H1 (cell line): ENCODE measurements at regions not wholly inside any gene's neighbourhood (a gene's known extent, or its start where the extent isn't known, plus 50 kb on each side); places are given as distances from the start of the nearest gene placed in this dataset.

Experiments used
- CTCF ChIA-PET: fragments of 300-600 bp; sonication (Branson Sonifier 250); formaldehyde crosslinking; loops from one replicate; lab custom pipeline; 2021; ENCODE audit not compliant: partially characterized antibody; lab: Charles Lee
- POLR2A ChIA-PET: fragments of 300-600 bp; sonication (Branson Sonifier 250); formaldehyde crosslinking; loops from one replicate; lab custom pipeline; 2021; ENCODE audit warnings: inconsistent platforms; ENCODE audit not compliant: partially characterized antibody; lab: Charles Lee
- DNase-seq, 2 experiments: peaks; one replicate each; pipeline versions ENCODE4 v3.0.0 to v3.0.0-alpha.2; 2010 to 2022; ENCODE audit warnings: low spot score in 2 of 2, low read depth in 1 of 2, mixed read lengths in 1 of 2
- FAIRE-seq: peaks from 2 replicates; lab custom pipeline; 2011; peaks lifted over from hg19 to GRCh38; lab: Jason Lieb, UNC
- H2AFZ ChIP-seq: 2 replicates; pipeline ENCODE4 v1.8.1; 2012; ENCODE audit warnings: low read length, inconsistent platforms
- H2AK5ac ChIP-seq: 2 replicates; pipeline ENCODE4 v1.6.1; 2013; ENCODE audit warnings: low read depth, low read length
- H2BK120ac ChIP-seq: replicated peaks from 2 replicates; pipeline ENCODE3; 2013; ENCODE audit warnings: low read depth, low read length, inconsistent platforms
- H2BK12ac ChIP-seq: 2 replicates; pipeline ENCODE4 v1.6.1; 2013; ENCODE audit warnings: low read depth, low read length
- H2BK15ac ChIP-seq: 2 replicates; pipeline ENCODE4 v1.6.1; 2013; ENCODE audit warnings: low read length
- H2BK20ac ChIP-seq: 2 replicates; pipeline ENCODE4 v1.6.1; 2013; ENCODE audit warnings: low read length
- H2BK5ac ChIP-seq: 2 replicates; pipeline ENCODE4 v1.6.1; 2013; ENCODE audit warnings: low read depth, low read length
- H3K14ac ChIP-seq: 2 replicates; pipeline ENCODE4 v1.6.1; 2013; ENCODE audit warnings: inconsistent platforms; ENCODE audit not compliant: insufficient read length
- H3K18ac ChIP-seq: 2 replicates; pipeline ENCODE4 v1.6.1; 2013; ENCODE audit warnings: low read length; ENCODE audit errors: extremely low read depth
- H3K23ac ChIP-seq: 2 replicates; pipeline ENCODE4 v1.6.1; 2013; ENCODE audit warnings: inconsistent platforms; ENCODE audit not compliant: insufficient read length
- H3K23me2 ChIP-seq: 2 replicates; pipeline ENCODE4 v1.6.1; 2013; ENCODE audit warnings: low read depth, low read length
- H3K27ac ChIP-seq: 2 replicates; pipeline ENCODE4 v1.6.1; 2011; ENCODE audit warnings: low read depth, low read length, inconsistent platforms
- H3K27me3 ChIP-seq, 4 experiments: replicated peaks in 1 of 4; 1 replicate in 1 of 4; 2 replicates in 3 of 4; pipeline versions ENCODE4 v1.6.1 to v1.8.1; 2011 to 2013; ENCODE audit warnings: low read length in 3 of 4, mild to moderate bottlenecking in 3 of 4, inconsistent platforms in 2 of 4, mixed read lengths in 2 of 4, moderate library complexity in 1 of 4; ENCODE audit not compliant: control insufficient read depth in 3 of 4, insufficient read depth in 3 of 4; ENCODE audit errors: extremely low read depth in 1 of 4
- H3K36me3 ChIP-seq, 4 experiments: 2 replicates each; pipeline versions ENCODE4 v1.6.1 to v1.8.1; 2011 to 2013; ENCODE audit warnings: mild to moderate bottlenecking in 4 of 4, low read length in 3 of 4, moderate library complexity in 2 of 4, control low read depth in 1 of 4, inconsistent platforms in 1 of 4; ENCODE audit not compliant: insufficient read depth in 4 of 4, control insufficient read depth in 2 of 4
- H3K4ac ChIP-seq: replicated peaks from 2 replicates; pipeline ENCODE3; 2013; ENCODE audit warnings: low read length, low read depth, mixed read lengths, inconsistent platforms; ENCODE audit not compliant: insufficient read length
- H3K4me1 ChIP-seq, 4 experiments: replicated peaks in 1 of 4; 1 replicate in 1 of 4; 2 replicates in 3 of 4; pipeline versions ENCODE4 v1.6.1 to v1.8.1; 2011 to 2013; ENCODE audit warnings: low read length in 3 of 4, inconsistent platforms in 2 of 4, mixed read lengths in 1 of 4; ENCODE audit not compliant: insufficient read depth in 4 of 4, control insufficient read depth in 3 of 4
- H3K4me2 ChIP-seq, 2 experiments: 2 replicates each; pipeline versions ENCODE4 v1.6.1 to v1.8.1; 2011 to 2013; ENCODE audit warnings: low read depth in 2 of 2, low read length in 2 of 2, control low read depth in 1 of 2, inconsistent platforms in 1 of 2, mild to moderate bottlenecking in 1 of 2; ENCODE audit not compliant: insufficient read depth in 1 of 2
- H3K4me3 ChIP-seq, 4 experiments: fragments of 200-600, 300-600 bp in 1 of 4; sonication (generic), shearing (Covaris generic), sonication (Bioruptor Twin) in 1 of 4; 2 replicates each; pipeline versions ENCODE4 v1.5.1 to v1.8.1; 2011 to 2016; ENCODE audit warnings: low read length in 4 of 4, low read depth in 3 of 4, control low read depth in 2 of 4, inconsistent platforms in 2 of 4, mild to moderate bottlenecking in 2 of 4, mixed read lengths in 1 of 4, moderate library complexity in 1 of 4; ENCODE audit not compliant: insufficient read depth in 2 of 4; ENCODE audit errors: extremely low read depth in 1 of 4
- H3K56ac ChIP-seq: replicated peaks from 2 replicates; pipeline ENCODE3; 2013; ENCODE audit warnings: low read depth, mild to moderate bottlenecking, mixed read lengths, low read length, inconsistent platforms; ENCODE audit not compliant: insufficient read length
- H3K79me1 ChIP-seq: 2 replicates; pipeline ENCODE4 v1.6.1; 2013; ENCODE audit warnings: low read depth, low read length, control low read depth
- H3K79me2 ChIP-seq, 2 experiments: 2 replicates each; pipeline versions ENCODE4 v1.6.1 to v1.8.1; 2012 to 2013; ENCODE audit warnings: low read length in 2 of 2, mild to moderate bottlenecking in 2 of 2, inconsistent platforms in 1 of 2; ENCODE audit not compliant: insufficient read depth in 2 of 2, control insufficient read depth in 1 of 2
- H3K9ac ChIP-seq, 4 experiments: replicated peaks in 1 of 4; 1 replicate in 1 of 4; 2 replicates in 3 of 4; pipeline versions ENCODE4 v1.6.1 to v1.8.1; 2011 to 2013; ENCODE audit warnings: low read depth in 3 of 4, low read length in 3 of 4, control low read depth in 2 of 4, mild to moderate bottlenecking in 2 of 4, moderate library complexity in 2 of 4, inconsistent platforms in 1 of 4; ENCODE audit errors: extremely low read depth in 1 of 4
- H3K9me3 ChIP-seq, 2 experiments: 2 replicates each; pipeline versions ENCODE4 v1.6.1 to v1.8.1; 2012 to 2013; ENCODE audit warnings: mild to moderate bottlenecking in 2 of 2, moderate library complexity in 2 of 2, control low read depth in 1 of 2, inconsistent platforms in 1 of 2, low read depth in 1 of 2, low read length in 1 of 2, mixed read lengths in 1 of 2; ENCODE audit not compliant: insufficient read depth in 2 of 2
- H4K20me1 ChIP-seq, 2 experiments: replicated peaks in 1 of 2; 2 replicates each; pipeline versions ENCODE3 to v1.8.1; 2011 to 2013; ENCODE audit warnings: inconsistent platforms in 2 of 2, low read length in 2 of 2, mild to moderate bottlenecking in 1 of 2; ENCODE audit not compliant: insufficient read depth in 2 of 2, control insufficient read depth in 1 of 2
- H4K5ac ChIP-seq: 2 replicates; pipeline ENCODE4 v1.6.1; 2013; ENCODE audit warnings: low read length, low read depth, mixed read lengths, inconsistent platforms; ENCODE audit not compliant: insufficient read length
- H4K8ac ChIP-seq: 2 replicates; pipeline ENCODE4 v1.8.0; 2013; ENCODE audit warnings: mild to moderate bottlenecking, moderate library complexity, low read length, inconsistent platforms; ENCODE audit not compliant: insufficient read depth; ENCODE audit errors: extremely low read depth
- H4K91ac ChIP-seq: replicated peaks from 2 replicates; pipeline ENCODE3; 2013; ENCODE audit warnings: low read length, mixed read lengths, inconsistent platforms; ENCODE audit not compliant: insufficient read length
- EP300 ChIP-seq, 2 experiments: IDR thresholded peaks; 1 replicate in 1 of 2; 2 replicates in 1 of 2; pipeline ENCODE4 v1.6.1; 2011 to 2012; ENCODE audit warnings: low read depth in 2 of 2, low read length in 2 of 2, mild to moderate bottlenecking in 2 of 2, borderline replicate concordance in 1 of 2, inconsistent platforms in 1 of 2, moderate library complexity in 1 of 2
- JUN ChIP-seq: IDR thresholded peaks from 2 replicates; pipeline ENCODE4 v1.6.1; 2011; ENCODE audit warnings: low read depth, mild to moderate bottlenecking, improper control_type of control experiment, low read length
- KDM5A ChIP-seq: fragments of 200-600 bp; IDR thresholded peaks from 2 replicates; pipeline ENCODE4 v1.7.1; 2012; ENCODE audit warnings: mild to moderate bottlenecking, low read length, inconsistent platforms, mixed read lengths
- SAP30 ChIP-seq: fragments of 300-600 bp; sonication (generic); IDR thresholded peaks from 2 replicates; pipeline ENCODE4 v1.7.1; 2012; ENCODE audit warnings: low read length, moderate library complexity, mild to moderate bottlenecking, inconsistent platforms; ENCODE audit not compliant: insufficient read depth, insufficient replicate concordance
- SIN3A ChIP-seq, 2 experiments: IDR thresholded peaks in 1 of 2; conservative IDR thresholded peaks in 1 of 2; 2 replicates each; pipeline ENCODE4 v1.6.1; 2011 to 2012; ENCODE audit warnings: low read length in 2 of 2, improper control_type of control experiment in 1 of 2, low read depth in 1 of 2, mild to moderate bottlenecking in 1 of 2
- SIRT6 ChIP-seq: IDR thresholded peaks from one replicate; pipeline ENCODE4 v1.7.1; 2012; ENCODE audit warnings: low read length, inconsistent platforms
- TCF12 ChIP-seq: IDR thresholded peaks from 2 replicates; pipeline ENCODE4 v1.6.1; 2011; ENCODE audit warnings: low read depth, mild to moderate bottlenecking, low read length
- TEAD4 ChIP-seq: IDR thresholded peaks from 2 replicates; pipeline ENCODE4 v1.6.1; 2012; ENCODE audit warnings: low read depth, low read length, inconsistent platforms, mixed read lengths
- WGBS, 2 experiments: shearing (Covaris generic) in 1 of 2; methylation state at CpG; one replicate each; pipeline versions ENCODE4 v1.1.6 to v1.1.7; 2013 to 2015; ENCODE audit warnings: low lambda C conversion rate in 2 of 2, mixed read lengths in 2 of 2, inconsistent platforms in 1 of 2, low coverage in 1 of 2, missing lambda C conversion rate in 1 of 2; ENCODE audit not compliant: insufficient replicate concordance in 2 of 2, insufficient coverage in 1 of 2, insufficient read length in 1 of 2; ENCODE audit errors: extremely low coverage in 1 of 2, missing lambda C conversion rate in 1 of 2; 5-methylcytosine and 5-hydroxymethylcytosine counted together

GRCh38 chr3:31291818-31292217 lies 240.9 kb upstream of the STT3B start:
- H3K23ac ChIP-seq = no peak overlapping the region
- H2AFZ ChIP-seq = no peak overlapping the region
- H2AK5ac ChIP-seq = no peak overlapping the region
- H2BK15ac ChIP-seq = no peak overlapping the region
- H3K9me3 ChIP-seq = no peaks in the 10 kb centered on the region
- H3K56ac ChIP-seq = no peak overlapping the region
- H3K79me2 ChIP-seq = no peaks in the 10 kb centered on the region
- H4K91ac ChIP-seq = no peak overlapping the region
- peaks cover 0 to 6% (median 2%) of the 10 kb centered on the region in 4 experiments; a peak in 2 of 7 replicates for H3K4me1 ChIP-seq
- H3K4ac ChIP-seq = no peak overlapping the region
- no peak overlapping the region for H3K18ac ChIP-seq
- no peak overlapping the region for H2BK12ac ChIP-seq
- no peaks in the 10 kb centered on the region for H3K79me1 ChIP-seq
- H2BK20ac ChIP-seq = no peak overlapping the region
- H3K23me2 ChIP-seq = no peaks in the 10 kb centered on the region
- H3K4me2 ChIP-seq = no peak overlapping the region
- no peak overlapping the region for H4K5ac ChIP-seq
- H4K8ac ChIP-seq = no peak overlapping the region
- WGBS, 2 experiments = 95% methylated on average over 3 of the region's 3 CpGs; no CpG with 5 or more reads in 1 of the 2 experiments
- FAIRE-seq = no peak
- H2BK120ac ChIP-seq = no peak overlapping the region
- no peaks in the 10 kb centered on the region for H3K36me3 ChIP-seq
- no peak overlapping the region for H3K14ac ChIP-seq
- H3K4me3 ChIP-seq = no peak overlapping the region
- no peak overlapping the region for H2BK5ac ChIP-seq
- TF ChIP-seq JUN (no peak), SAP30 (no peak), SIRT6 (no peak), TEAD4 (no peak), KDM5A (no peak), EP300 (IDR thresholded peaks at IDR 0.05; ENCODE audit: borderline replicate concordance in 1 of 2, low read depth in 2 of 2, low read length in 2 of 2) (no peak), SIN3A (conservative IDR thresholded peaks at IDR 0.05 in 1 of 2, IDR thresholded peaks at IDR 0.05 in 1 of 2; ENCODE audit: low read depth in 1 of 2, low read length in 2 of 2) (no peak), TCF12 (no peak)
- ChIA-PET CTCF (no interaction called here), POLR2A (no interaction called here)
- no peaks in the 10 kb centered on the region for H3K27me3 ChIP-seq
- DNase-seq = no peak
- no peaks in the 10 kb centered on the region for H4K20me1 ChIP-seq
- H3K9ac ChIP-seq = no peak overlapping the region
- H3K27ac ChIP-seq = no peak overlapping the region
